ENCODE measurements at regions not wholly inside any gene's neighbourhood (a gene's known extent, or its start where the extent isn't known, plus 50 kb on each side); places are given as distances from the start of the nearest gene placed in this dataset.

GRCh38 chr2:239590995-239591915 is 190.4 kb upstream of the HDAC4 start:
- DNase-seq (ENCODE audit: low read depth, low spot score), result no peak

GRCh38 chr2:239590276-239590675 is 189.5 kb upstream of the HDAC4 start:
- no peak for DNase-seq (ENCODE audit: low read depth, low spot score)

GRCh38 chr2:239589833-239590232 is 189.0 kb upstream of the HDAC4 start:
- DNase-seq (ENCODE audit: low read depth, low spot score), result no peak

GRCh38 chr2:239589270-239589825 is 188.5 kb upstream of the HDAC4 start:
- no peak for DNase-seq (ENCODE audit: low read depth, low spot score)

- DNase-seq (ENCODE audit: low read depth, low spot score), result no peak
Measured at GRCh38 chr2:239588451-239589269, 187.8 kb upstream of the HDAC4 start.

DNA sequence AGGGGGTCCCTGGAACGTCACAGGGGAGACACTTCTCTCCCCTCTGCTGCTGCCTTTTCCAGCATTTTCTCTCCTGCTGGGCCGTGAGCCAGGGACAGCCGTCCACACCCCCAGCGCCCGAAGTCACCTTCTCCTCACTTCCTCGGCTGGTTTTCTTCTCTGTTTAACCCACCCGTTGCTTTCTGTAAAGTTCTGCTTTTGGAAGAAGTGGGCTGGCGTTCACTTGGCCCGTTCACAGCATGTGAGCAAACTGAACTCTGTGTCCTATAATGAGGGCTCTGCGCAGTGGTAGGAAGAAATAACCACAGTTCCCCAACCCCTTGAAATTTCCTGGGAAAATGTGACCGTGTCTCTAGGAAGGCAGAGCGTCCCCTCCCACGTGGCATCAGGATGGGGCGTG is 187.0 kb upstream of the HDAC4 start:
- no peak for DNase-seq (ENCODE audit: low read depth, low spot score)

DNA sequence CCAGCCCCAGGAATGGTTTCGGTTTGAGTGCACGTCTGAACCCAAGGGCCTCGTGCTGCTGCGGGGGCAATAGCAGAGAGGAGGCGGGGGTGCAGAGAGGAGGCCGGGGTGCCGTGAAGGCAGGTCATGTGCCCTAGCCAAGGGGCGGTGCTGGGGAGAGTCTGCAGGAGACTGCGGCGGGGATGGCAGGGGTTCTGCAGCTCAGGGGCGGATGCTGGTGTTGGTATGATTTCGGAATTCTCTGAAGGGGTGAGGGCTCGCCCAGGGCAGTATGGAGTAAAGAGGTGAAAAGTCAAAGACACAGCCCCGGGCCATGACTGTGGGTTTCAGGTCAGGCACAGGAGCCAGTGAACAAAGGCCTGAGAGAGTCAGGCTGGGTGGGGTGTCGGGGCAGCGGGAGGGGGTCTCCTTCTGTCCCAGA is 186.5 kb upstream of the HDAC4 start:
- DNase-seq (ENCODE audit: low read depth, low spot score), result no peak

DNA sequence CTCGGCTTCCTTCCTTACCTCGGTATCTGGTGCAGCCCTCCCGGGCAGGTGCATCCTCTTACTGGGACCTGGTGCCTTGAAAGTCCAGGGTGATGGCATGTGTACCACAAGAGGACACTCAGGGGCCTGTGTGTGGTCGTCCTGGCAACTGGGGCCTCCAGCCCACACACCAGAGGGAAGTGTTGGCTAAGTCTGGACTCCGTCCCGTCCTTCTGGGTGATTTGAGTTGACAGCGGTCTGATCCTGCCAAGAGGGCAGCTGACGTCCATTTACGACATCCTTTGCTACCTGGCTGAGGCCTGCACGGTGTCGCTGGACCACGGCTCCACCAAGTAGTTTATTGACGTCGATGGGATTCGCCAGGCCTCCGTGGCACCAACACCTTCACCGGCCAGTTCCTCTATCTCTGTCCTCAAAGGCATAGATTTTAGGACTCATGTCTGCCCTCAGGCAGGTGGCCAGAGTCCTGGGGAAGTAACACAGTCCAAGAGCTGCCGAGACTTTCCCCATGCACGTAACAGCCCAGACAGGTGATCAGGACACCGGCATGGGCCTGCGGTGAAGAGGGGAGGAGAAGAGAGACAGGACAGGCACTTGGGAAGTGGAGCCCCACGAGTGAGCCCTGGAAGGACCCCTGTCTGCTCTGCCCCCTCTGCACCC is 186.0 kb upstream of the HDAC4 start:
- DNase-seq (ENCODE audit: low read depth, low spot score), result no peak

- DNase-seq (ENCODE audit: low read depth, low spot score), result no peak
Measured at GRCh38 chr2:239585422-239585821, 184.6 kb upstream of the HDAC4 start.

DNA sequence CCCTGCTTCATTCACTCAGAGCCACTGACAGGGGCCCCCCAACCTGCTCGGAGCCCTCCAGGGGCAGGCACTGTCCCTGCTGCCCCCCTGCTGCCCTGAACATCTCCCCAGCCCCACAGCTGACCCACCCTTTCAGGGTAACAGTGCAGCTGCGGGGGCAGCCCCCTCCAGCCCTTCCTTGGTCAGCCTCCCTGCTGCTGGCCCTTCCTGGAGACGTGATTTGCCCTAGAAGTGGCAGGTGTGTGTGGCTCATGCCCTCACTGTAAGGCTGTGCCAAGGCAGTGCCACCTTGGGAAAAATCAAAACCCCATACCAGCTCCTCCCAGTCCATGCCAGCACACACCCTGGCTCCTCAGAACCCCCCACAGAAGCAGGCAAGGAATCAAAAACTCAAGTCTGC is 184.2 kb upstream of the HDAC4 start:
- no peak for DNase-seq (ENCODE audit: low read depth, low spot score)

- no peak for DNase-seq (ENCODE audit: low read depth, low spot score)
Measured at GRCh38 chr2:239583879-239584859, 183.3 kb upstream of the HDAC4 start.

GRCh38 chr2:239583171-239583878 is 182.5 kb upstream of the HDAC4 start:
- DNase-seq (ENCODE audit: low read depth, low spot score), result no peak

DNA sequence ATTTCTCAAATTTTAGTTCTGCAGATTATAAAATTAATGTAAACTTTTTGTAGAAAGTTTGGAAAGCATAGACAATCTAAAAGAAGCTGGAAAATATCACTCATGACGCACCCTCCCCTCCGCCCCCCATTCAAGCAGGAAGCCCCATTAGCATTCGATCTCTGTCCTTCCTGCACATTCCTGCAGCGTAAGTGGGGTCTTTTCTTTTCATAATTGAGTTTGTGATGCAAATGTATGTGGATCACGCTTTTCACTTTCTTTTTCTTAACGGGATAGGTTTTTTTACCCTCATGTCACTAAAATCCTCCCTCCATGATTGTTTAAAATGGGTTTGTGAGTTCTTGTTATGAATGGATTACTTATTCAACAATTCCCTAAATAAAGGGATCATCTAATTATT is 181.7 kb upstream of the HDAC4 start:
- no peak for DNase-seq (ENCODE audit: low read depth, low spot score)

DNA sequence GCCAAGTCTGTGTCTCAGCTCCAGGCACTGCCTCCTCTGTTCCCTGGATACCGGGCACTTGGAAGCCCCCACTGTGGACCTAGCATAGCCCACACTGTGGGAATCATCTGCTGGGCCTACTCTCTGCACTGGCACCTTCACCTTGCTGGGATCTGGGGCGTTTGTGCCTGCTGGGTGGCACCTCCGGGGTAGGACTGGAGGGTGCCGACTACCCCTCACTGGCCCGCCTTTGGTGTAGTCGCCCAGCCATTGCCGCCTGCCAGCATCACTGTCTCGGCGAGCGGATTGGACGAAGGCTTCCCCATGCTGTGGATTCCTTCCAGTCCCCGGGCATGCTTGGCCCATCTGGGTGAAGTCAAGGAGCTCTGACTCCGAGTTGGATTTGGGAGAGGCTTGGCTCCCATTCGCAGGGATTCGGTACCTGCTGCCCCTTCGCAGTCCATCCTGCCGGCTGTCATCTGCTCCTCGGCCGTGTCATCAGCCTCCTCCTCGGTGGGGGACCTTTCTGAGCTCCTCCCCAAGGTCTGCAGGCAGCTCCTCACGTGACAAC is 180.6 kb upstream of the HDAC4 start:
- DNase-seq (ENCODE audit: low read depth, low spot score), result no peak

DNA sequence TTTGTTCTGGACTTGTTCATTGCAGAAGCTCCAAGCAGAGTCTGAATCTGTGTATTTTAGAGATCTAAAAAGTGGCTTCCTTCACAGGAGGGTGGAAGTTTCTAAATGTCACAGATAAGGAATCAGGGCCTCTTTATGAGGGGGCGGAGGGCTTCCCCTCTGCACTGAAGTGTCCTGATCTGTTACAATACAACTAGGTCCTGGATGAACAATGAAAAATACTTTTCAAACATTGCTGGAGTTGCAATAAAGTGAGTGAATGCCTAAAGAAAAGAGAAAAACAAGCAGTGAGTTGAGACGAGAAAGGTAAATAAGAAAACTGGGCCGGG is 179.3 kb upstream of the HDAC4 start:
- DNase-seq (ENCODE audit: low read depth, low spot score), result no peak

GRCh38 chr2:239579524-239580198 is 178.8 kb upstream of the HDAC4 start:
- no peak for DNase-seq (ENCODE audit: low read depth, low spot score)

DNA sequence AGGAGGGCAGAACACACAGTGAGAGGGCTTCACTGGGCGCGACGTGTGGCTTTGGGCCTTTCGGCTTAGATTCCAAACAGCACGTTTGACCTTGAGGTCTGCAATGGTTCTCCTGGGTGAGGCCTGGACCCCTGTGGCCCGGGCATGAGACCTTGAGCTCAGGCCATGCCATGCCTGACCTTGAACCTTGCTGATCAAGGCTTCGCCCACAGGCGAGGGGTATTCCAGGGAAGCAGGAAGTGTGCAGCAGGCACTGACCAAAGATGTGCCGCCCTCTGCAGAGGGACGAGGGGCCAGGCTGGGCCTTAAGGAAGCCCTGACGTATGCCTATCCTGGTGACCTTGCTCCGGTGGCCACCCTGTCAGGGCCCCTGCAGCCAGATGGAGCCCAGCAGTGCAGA is 178.3 kb upstream of the HDAC4 start:
- no peak for DNase-seq (ENCODE audit: low read depth, low spot score)

DNA sequence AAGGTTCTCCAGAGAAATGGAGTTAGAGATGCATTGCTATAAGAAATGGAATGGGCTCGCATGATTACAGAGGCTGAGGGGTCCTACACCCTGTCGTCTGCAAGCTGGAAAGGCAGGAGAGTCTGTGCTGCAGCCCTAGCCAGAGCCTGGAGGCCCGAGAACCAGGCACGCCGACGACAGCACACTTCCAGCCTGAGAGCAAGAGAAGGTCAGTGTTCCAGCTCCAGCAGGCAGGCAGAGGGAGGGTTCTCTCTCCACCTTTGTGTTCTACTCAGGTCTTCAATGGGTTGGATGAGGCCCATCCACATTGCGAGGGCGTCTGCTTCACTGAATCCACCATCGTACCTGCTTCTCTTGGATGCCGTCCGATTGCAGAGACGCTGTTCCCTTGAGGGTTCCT is 177.6 kb upstream of the HDAC4 start:
- DNase-seq (ENCODE audit: low read depth, low spot score), result no peak

GRCh38 chr2:239577935-239578334 is 177.1 kb upstream of the HDAC4 start:
- no peak for DNase-seq (ENCODE audit: low read depth, low spot score)
